ENCODE measurements at regions not wholly inside any gene's neighbourhood (a gene's known extent, or its start where the extent isn't known, plus 50 kb on each side); places are given as distances from the start of the nearest gene placed in this dataset. TPM values are rescaled to one million over a fixed set of nuclear protein-coding genes. Genes with fewer than 3 reads are reported as not detected.

Small RNA genes in the stretch of these regions (small RNA-seq; reads per million reads assigned to genes)
- gene RNU6-829P (ENCODE audit: insufficient read depth): not detected

Measured in H1 (cell line).